CD4-positive, alpha-beta T cell treated with Interleukin-17A for 1 hour (primary cell): ENCODE measurements at regions not wholly inside any gene's neighbourhood (a gene's known extent, or its start where the extent isn't known, plus 50 kb on each side); places are given as distances from the start of the nearest gene placed in this dataset.
A peak's percentile ranks its signal among the peaks of the same experiment; 100 is the strongest.
"Not testable (repeated sequence)": the region's sequence is repeated elsewhere in the genome, so short reads cannot be mapped to it uniquely, and the experiment has no call there.

Experiments used
- DNase-seq: peaks from one replicate; pipeline ENCODE4 v3.0.0-alpha.2; 2020

GRCh38 chr9:7536310-7536939 is 263.2 kb downstream of the DMAC1 start:
- DNase-seq = peak; percentile 22

DNA sequence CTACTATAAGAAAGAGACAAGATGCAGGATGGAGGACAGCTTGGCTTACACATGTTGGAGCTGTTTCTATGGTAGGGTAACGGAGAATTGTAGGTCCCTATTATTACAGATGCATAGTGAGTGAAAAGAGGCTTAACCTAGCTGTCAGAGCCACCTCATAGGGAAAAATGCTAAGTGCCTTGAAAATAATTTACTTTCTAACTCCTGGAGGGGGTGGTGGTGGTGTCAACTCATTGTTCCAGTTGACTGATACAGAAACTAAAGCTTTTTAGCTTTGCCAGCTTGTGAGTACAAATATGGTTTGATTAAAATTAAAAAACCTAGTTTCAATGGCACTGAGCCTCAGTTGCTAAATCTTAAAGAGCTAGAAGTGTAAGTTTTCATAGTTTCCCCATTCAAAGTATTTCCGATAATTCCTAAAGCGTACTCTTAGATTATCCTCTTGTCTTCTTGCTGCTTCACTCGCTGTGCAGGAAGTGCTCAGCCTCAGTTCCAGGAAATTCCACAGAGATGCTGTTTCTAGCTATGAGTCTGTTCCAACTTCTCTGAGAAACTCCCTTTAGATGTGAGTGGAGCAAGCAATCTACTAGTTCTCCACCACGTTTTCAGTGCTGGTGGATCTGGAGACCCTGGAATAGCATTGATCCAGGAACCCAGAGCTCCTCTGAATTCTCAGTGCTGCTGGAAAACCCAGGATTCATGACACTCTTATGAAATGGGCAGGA is 265.2 kb downstream of the DMAC1 start:
- no peak for DNase-seq

DNA sequence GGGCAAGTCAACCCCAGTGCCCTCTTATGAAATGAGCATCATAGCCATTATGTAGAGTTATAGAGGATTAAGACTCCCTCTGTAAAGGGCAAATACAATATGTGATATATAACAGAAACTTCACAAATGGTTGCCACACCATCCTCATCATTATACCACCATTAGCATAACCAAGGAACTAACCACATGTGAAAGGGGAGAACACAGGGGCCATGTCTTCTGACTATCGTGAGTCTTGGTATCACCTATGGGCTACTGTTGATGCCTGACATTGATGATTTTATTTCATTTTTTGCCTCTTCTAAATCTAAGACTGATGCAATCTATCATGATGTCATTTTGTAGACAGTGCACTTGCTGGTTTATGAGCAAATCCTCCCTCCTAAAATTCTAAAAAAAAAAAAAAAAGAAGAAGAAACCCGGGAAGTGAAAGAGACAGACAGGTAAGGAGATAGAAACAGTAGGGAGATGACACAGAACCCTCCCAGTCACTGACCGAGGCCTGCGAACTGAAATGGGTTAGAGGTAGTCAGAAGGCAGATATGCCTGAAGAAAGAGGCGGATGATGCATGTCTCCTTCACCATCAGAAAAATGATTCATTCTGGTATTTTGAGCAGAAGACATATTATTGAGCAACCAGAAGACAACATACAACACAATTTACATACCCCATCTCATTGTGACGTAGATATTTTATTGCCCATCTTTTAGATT is 266.0 kb downstream of the DMAC1 start:
- DNase-seq = no peak

- no peak for DNase-seq
Observed at GRCh38 chr9:7523426-7524043, 276.0 kb downstream of the DMAC1 start.

GRCh38 chr9:7520396-7520795 is 279.2 kb downstream of the DMAC1 start:
- DNase-seq = no peak

DNA sequence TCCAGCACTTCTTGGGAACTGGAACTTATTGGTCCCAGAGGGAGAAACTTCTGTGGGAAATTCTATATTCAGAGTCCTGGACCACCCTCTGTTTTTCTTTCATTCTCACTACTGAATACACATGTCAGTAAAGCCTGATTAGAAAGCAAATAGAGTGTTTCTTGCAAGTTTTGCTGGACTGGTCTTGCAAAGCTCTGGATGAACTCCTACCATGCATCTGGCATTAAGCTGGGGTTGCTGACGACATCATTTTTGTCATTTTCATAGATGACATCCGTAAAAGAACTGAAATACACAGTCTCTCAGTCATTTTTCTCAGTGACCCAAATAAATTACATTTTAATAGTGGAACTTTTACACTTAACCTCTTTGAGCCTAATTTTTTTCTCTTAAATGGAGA is 283.2 kb downstream of the DMAC1 start:
- DNase-seq = no peak

- DNase-seq = no peak
Observed at GRCh38 chr9:7510199-7510598, 289.4 kb downstream of the DMAC1 start.

GRCh38 chr9:7509576-7510145 is 289.9 kb downstream of the DMAC1 start:
- no peak for DNase-seq

GRCh38 chr9:7508516-7508915 is 291.1 kb downstream of the DMAC1 start:
- DNase-seq = no peak

GRCh38 chr9:7507566-7508270 is 291.9 kb downstream of the DMAC1 start:
- DNase-seq = no peak

GRCh38 chr9:7507026-7507425 is 292.6 kb downstream of the DMAC1 start:
- no peak for DNase-seq

DNA sequence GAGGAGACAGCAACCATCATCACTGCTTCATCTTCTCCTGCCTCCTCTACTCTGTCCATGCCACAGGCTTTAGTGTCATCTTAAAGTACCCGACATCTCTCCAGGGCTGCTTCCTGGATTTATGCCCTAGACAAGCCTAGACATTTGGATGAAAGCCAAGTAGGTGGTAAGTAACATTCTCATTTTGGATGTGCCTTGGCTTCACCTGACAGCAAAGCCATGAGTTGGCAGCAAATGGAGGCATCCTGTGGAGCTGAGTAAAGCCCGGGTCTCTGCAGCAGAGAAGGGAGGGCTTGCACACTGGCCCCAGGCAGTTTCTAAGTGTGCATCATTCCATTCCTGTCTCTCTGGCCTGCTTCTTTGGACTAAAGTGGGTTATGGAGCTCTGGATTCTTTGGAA is 299.1 kb downstream of the DMAC1 start:
- no peak for DNase-seq

DNA sequence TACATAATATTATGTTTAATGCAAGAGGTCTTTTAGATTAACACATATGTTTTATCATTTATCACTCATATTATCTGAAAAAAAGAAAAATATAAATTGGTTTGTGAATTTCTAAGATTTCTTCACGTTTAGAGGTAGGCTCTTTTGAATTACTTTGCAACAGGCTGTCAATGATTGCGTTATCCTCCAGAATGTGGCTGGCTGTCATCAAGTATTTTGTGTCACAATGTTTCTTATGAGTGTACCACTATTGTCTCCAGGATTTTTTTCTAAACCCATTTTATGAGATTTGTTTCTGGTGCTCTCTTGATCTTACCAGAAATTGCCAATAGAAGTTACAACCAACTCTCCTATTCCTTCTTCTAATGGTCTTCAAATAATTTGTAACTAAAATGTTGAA is 307.9 kb downstream of the DMAC1 start:
- no peak for DNase-seq

- DNase-seq = no peak
Observed at GRCh38 chr9:7490317-7491108, 309.1 kb downstream of the DMAC1 start.

- DNase-seq = no peak
Observed at GRCh38 chr9:7489036-7489435, 310.5 kb downstream of the DMAC1 start.

DNA sequence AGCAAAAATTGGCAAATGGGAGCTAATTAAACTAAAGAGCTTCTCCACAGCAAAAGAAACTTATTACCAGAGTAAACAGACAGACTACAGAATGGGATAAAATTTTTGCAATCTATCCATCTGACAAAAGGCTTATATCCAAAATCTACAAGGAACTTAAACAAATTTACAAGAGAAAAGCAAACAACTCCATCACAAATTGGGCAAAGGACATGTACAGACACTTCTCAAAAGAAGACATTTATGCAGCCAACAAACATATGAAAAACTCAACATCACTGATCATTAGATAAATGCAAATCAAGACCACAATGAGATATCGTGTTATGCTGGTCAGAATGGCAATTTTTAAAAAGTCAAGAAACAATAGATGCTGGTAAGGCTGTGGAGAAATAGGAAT is 315.6 kb downstream of the DMAC1 start:
- not testable (repeated sequence) for DNase-seq

GRCh38 chr9:7481570-7481969 is 318.0 kb downstream of the DMAC1 start:
- DNase-seq = no peak

GRCh38 chr9:7479300-7479699 is 320.3 kb downstream of the DMAC1 start:
- no peak for DNase-seq

DNA sequence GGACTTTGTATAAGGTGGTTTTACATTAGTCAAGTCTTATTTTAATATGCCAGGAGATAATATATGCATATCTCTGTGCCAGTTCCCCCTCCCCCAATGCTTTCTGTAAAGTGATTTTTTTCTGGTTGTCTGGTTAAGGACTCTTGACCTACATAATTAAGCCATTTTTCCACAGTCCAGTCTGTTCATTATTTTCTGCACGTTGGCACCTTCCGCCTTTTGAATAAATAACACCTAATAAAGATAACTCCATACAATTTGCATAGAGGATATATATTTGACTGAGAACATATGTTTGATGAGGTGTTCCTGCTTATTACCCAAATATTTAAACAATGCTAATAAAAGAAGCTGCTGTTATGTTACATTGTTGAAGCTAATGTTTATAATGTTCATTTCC is 320.9 kb downstream of the DMAC1 start:
- no peak for DNase-seq

DNA sequence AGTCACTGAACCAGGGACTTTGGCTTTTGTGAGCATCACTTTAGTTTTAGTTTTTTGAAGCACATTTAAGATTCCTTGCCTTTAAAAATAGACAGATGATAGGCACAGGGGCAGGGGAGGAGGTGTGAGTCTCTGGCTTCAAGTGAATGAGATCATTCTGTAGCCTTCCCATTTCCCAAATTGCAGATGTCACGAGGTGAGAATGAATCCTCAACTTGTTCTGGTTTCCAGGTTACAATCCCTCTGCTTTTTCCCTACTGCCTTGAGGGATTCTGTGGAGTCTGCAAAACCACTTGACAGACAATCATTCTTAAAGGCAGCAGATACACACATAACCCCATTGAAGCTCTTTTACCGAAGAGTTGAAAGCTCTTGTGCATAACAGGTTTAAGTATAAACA is 332.4 kb downstream of the DMAC1 start:
- no peak for DNase-seq

DNA sequence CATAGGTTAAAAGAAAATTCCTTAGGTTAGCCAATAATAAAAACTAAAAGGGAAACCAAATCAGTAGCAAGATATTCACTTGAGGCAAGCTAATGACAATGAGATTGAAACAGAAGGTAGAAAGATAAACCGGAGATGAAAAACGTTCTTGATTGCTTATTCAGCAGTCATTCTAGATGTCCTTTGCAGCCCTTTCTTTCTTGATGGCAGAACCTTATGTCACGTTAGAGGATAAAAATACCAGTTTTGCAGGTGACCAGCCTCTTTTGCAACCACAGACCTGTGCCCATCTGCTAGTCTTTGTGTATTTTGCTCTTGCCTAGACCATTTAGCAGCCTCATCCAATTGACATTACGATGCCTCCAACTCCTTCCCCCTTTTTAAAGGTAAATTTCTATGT is 337.8 kb downstream of the DMAC1 start:
- DNase-seq = no peak
